Fibroblast of mammary gland (primary cell): ENCODE measurements at regions not wholly inside any gene's neighbourhood (a gene's known extent, or its start where the extent isn't known, plus 50 kb on each side); places are given as distances from the start of the nearest gene placed in this dataset.

Source experiments
- DNase-seq: peaks from one replicate; pipeline ENCODE4 v3.0.0-alpha.2; 2010; ENCODE audit warnings: low read depth
- H3K4me3 ChIP-seq: 2 replicates; pipeline ENCODE4 v1.5.1; 2011; ENCODE audit warnings: low read depth, mild to moderate bottlenecking, low read length, moderate library complexity; ENCODE audit not compliant: control insufficient read depth
- TF ChIP-seq, protein P1 (sequence below): conservative IDR thresholded peaks from 2 replicates; pipeline ENCODE4 v1.5.1; 2011; ENCODE audit warnings: low read depth, low read length, inconsistent platforms; ENCODE audit not compliant: control insufficient read depth, insufficient read depth

DNA sequence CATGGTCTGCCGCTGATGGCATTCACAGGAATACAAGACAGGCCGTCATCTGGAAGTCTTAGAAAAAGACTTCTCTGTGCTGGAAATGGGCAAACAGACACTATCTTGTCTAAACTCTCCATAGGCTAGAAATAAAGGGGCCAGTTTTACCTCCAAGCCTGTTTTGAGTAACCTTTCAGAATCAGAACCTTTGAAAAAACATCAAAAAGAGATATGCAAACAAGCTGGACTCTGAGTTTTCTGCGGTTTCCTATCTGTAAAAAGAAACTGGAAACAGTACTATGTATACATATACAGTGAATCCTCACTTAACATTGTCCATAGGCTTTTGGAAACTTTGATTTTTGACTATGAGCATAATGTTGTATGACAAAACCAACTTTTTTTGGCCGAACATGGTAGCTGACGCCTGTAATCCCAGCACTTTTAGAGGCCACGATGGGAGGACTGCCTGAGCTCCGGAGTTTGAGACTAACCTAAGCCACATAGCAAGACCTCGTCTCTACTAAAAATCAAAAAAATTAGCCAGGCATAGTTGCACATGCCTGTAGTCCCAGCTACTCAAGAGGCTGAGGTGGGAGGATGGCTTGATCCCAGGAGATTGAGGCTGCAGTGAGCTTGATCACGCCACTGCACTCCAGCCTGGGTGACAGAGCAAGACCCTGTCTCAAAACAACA, 92.9 kb upstream of the MAX start:
- TF ChIP-seq, protein P1, sequence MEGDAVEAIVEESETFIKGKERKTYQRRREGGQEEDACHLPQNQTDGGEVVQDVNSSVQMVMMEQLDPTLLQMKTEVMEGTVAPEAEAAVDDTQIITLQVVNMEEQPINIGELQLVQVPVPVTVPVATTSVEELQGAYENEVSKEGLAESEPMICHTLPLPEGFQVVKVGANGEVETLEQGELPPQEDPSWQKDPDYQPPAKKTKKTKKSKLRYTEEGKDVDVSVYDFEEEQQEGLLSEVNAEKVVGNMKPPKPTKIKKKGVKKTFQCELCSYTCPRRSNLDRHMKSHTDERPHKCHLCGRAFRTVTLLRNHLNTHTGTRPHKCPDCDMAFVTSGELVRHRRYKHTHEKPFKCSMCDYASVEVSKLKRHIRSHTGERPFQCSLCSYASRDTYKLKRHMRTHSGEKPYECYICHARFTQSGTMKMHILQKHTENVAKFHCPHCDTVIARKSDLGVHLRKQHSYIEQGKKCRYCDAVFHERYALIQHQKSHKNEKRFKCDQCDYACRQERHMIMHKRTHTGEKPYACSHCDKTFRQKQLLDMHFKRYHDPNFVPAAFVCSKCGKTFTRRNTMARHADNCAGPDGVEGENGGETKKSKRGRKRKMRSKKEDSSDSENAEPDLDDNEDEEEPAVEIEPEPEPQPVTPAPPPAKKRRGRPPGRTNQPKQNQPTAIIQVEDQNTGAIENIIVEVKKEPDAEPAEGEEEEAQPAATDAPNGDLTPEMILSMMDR = no peak
- DNase-seq = no peak
- no peak overlapping the region for H3K4me3 ChIP-seq

GRCh38 chr14:65198346-65198745, 96.0 kb upstream of the MAX start:
- no peak for DNase-seq
- TF ChIP-seq, protein P1 = no peak
- H3K4me3 ChIP-seq = no peak overlapping the region

- TF ChIP-seq, protein P1 = no peak
- no peak for DNase-seq
Measured at GRCh38 chr14:65200454-65200853, 98.1 kb upstream of the MAX start.

DNA sequence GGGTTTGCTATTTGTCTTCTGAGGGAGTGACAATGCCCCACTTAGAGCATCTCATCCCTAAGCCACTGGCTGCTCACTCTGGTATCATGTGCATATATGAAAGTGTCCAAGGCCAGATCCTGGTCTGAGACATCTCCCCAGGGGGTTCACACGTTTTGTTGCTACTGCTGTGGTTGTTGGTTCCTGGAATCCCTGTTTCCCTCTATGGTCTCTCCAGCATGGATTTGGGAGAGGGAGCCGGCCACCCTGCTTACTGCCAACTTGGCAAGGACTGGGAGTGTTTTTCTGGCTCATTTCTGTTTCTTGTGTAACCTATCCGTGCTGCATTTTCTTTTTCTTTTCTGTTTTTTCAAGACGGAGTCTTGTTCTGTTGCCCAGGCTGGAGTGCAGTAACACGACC, 101.3 kb upstream of the MAX start:
- TF ChIP-seq, protein P1 = no peak
- peak; percentile 26 for DNase-seq
- no peak overlapping the region for H3K4me3 ChIP-seq

More at GRCh38 chr14:65200454-65200853, 98.1 kb upstream of the MAX start:
- H3K4me3 ChIP-seq = no peak overlapping the region

DNA sequence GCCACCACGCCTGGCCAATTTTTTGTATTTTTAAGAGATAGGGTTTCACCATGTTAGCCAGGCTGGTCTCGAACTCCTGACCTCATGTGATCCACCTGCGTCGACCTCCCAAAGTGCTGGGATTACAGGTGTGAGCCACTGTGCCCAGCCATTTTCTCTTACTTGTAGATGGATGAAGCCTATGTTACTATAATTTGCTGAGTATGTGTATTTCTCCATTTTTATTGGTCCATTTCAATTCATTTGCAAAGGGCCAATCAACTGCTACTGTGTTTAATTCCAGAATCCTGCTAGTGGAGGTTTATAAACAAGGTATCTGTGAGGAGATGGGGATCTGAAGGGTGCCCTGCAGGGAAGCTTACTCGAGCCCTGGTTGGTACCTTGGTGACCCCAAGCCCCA, 101.7 kb upstream of the MAX start:
- no peak overlapping the region for H3K4me3 ChIP-seq
- TF ChIP-seq, protein P1 = no peak
- DNase-seq = no peak

- DNase-seq = no peak
- TF ChIP-seq, protein P1 = no peak
- no peak overlapping the region for H3K4me3 ChIP-seq
Measured at GRCh38 chr14:65206078-65206447, 103.7 kb upstream of the MAX start.

DNA sequence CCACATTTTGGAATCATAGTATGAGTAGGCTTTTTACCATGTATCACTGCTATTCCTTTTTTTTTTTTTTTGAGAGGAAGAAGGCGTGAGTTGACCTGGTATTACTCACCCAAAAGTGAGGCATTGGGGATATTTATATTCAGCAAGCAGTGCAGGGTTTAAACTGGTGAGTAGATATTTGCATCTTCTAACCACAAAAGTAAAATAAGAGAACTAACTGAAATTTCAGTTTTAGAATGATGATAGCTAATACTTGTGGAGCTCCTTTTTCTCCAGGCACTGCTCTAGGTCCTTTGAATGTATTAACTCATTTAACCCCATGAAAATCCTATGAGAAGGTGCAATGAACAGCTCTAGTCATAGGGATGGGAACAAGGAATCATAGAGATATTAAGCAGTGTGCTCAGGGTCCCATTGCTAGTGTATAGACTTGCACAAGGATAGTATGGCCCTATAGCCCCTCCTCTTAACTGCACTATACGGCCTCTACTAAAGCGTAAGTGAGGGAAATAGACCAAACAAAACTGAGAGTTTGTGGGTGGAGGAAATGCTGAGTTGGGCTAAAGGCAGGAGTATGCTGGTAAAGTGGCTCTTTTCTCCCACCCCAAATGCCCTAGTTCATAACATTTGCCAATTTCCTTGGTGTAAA, 104.3 kb upstream of the MAX start:
- peak; percentile 83 for DNase-seq
- TF ChIP-seq, protein P1 = no peak
- no peak overlapping the region for H3K4me3 ChIP-seq
